IPS-15b (cell line): ENCODE measurements at regions not wholly inside any gene's neighbourhood (a gene's known extent, or its start where the extent isn't known, plus 50 kb on each side); places are given as distances from the start of the nearest gene placed in this dataset.
A peak's percentile ranks its signal among the peaks of the same experiment; 100 is the strongest.
"Not testable (repeated sequence)": the region's sequence is repeated elsewhere in the genome, so short reads cannot be mapped to it uniquely, and the experiment has no call there.

Source experiments
- H3K27me3 ChIP-seq: one replicate; pipeline ENCODE4 v1.6.1; 2013; ENCODE audit warnings: low read length; ENCODE audit not compliant: control insufficient read depth, insufficient read depth
- H3K36me3 ChIP-seq: one replicate; pipeline ENCODE4 v1.6.1; 2013; ENCODE audit warnings: low read length; ENCODE audit not compliant: control insufficient read depth, insufficient read depth
- H3K4me1 ChIP-seq: one replicate; pipeline ENCODE4 v1.6.1; 2013; ENCODE audit warnings: mild to moderate bottlenecking, low read length; ENCODE audit not compliant: control insufficient read depth, insufficient read depth
- H3K4me3 ChIP-seq: one replicate; pipeline ENCODE4 v1.5.1; 2013; ENCODE audit warnings: low read depth, low read length
- H3K9ac ChIP-seq: one replicate; pipeline ENCODE4 v1.6.1; 2013; ENCODE audit warnings: low read depth, mild to moderate bottlenecking, low read length
- H3K9me3 ChIP-seq: one replicate; pipeline ENCODE4 v1.6.1; 2013; ENCODE audit warnings: mild to moderate bottlenecking, low read length; ENCODE audit not compliant: control insufficient read depth, insufficient read depth

DNA sequence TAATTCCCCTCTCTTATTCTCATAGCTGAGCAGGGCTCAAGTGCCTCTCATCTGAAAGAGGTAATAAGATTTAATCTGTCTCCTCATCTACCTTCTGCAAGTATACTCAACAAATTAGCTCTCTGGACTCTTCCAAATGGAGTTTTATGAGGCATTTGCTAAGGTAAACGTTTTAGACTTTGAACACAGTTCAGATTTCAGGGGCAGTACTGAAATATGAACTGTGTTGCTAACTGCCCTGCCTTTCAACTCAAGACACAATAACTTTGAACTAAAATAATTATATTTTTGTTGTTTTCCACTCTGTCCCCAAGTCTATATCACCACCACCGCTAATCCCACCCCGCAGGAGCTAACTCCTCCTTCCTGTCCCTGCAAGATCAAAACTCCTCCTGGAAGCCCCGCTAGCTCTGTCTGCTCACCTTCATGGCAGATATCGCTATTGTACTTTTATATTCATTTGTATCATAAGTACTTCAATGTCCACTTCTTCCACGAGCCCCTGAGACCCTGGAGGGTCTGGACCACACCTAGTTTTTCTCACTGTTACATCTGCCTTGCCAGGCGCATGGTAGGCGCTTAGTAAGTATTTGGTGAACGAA is 90.7 kb upstream of the DRD5 start:
- not testable (repeated sequence) for H3K4me1 ChIP-seq, H3K9me3 ChIP-seq, H3K27me3 ChIP-seq, H3K36me3 ChIP-seq
- Histone ChIP-seq H3K4me3 (peak overlapping the region; percentile 67), H3K9ac (peak overlapping the region; percentile 47)

- Histone ChIP-seq H3K4me1 (peaks cover 4% of the 10 kb centered on the region), H3K9me3 (no peaks in the 10 kb centered on the region), H3K36me3 (no peaks in the 10 kb centered on the region), H3K27me3 (no peaks in the 10 kb centered on the region), H3K9ac (peak overlapping the region; percentile 47), H3K4me3 (peak overlapping the region; percentile 67)
Measured at GRCh38 chr4:9691238-9692065, 90.0 kb upstream of the DRD5 start.

GRCh38 chr4:9692791-9693491 is 88.5 kb upstream of the DRD5 start:
- not testable (repeated sequence) for H3K27me3 ChIP-seq

GRCh38 chr4:9694403-9694802 is 87.0 kb upstream of the DRD5 start:
- H3K4me1 ChIP-seq, H3K9ac ChIP-seq, H3K4me3 ChIP-seq, H3K36me3 ChIP-seq, H3K27me3 ChIP-seq, H3K9me3 ChIP-seq: not testable (repeated sequence)

More at GRCh38 chr4:9692791-9693491, 88.5 kb upstream of the DRD5 start:
- not testable (repeated sequence) for H3K4me1 ChIP-seq, H3K4me3 ChIP-seq, H3K9me3 ChIP-seq, H3K36me3 ChIP-seq, H3K9ac ChIP-seq

- not testable (repeated sequence) for H3K4me1 ChIP-seq, H3K36me3 ChIP-seq, H3K9me3 ChIP-seq, H3K9ac ChIP-seq, H3K27me3 ChIP-seq, H3K4me3 ChIP-seq
Measured at GRCh38 chr4:9695994-9696393, 85.4 kb upstream of the DRD5 start.

DNA sequence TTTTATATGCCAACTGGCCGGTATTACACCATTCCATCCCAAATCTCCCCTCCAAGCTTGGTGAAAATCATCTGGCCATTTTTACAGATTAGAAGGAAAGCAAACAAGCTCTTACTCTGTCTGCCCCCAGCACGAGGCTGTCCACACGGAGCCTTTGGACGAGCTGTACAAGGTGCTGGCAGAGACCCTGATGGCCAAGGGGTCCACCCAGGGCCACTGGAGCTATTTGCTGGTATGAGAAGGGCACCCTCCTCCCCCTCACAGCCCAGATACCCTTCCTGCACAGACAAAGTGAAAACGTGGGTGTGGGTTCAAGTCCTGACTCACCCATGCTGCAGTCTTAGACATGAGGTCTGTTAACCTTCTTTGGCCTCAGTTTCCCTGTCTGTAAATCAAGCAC is 84.9 kb upstream of the DRD5 start:
- H3K4me1 ChIP-seq, H3K9ac ChIP-seq: not testable (repeated sequence)

DNA sequence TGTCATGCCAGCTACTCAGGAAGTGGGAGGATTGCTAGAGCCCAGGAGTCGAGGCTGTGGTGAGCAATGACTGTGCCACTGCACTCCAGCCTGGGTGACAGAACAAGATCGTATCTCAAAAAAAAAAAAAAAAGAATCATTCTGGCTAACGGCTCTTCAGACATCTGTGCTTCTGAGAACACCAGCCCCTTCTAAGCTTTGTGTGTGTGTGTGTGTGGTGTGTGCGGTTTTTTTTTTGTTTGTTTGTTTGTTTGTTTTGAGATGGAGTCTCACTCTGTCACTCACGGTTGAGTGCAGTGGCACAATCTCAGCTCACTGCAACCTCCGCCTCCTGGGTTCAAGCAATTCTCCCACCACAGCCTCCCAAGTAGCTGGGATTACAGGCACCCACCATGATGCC is 79.4 kb upstream of the DRD5 start:
- not testable (repeated sequence) for H3K9me3 ChIP-seq, H3K27me3 ChIP-seq, H3K36me3 ChIP-seq, H3K4me3 ChIP-seq, H3K9ac ChIP-seq, H3K4me1 ChIP-seq

More for the DNA sequence above, 84.9 kb upstream of the DRD5 start:
- H3K27me3 ChIP-seq, H3K36me3 ChIP-seq, H3K4me3 ChIP-seq, H3K9me3 ChIP-seq: not testable (repeated sequence)

GRCh38 chr4:9702696-9703095 is 78.7 kb upstream of the DRD5 start:
- H3K4me3 ChIP-seq, H3K9me3 ChIP-seq, H3K27me3 ChIP-seq, H3K4me1 ChIP-seq, H3K36me3 ChIP-seq, H3K9ac ChIP-seq: not testable (repeated sequence)

GRCh38 chr4:9703391-9703790 is 78.0 kb upstream of the DRD5 start:
- Histone ChIP-seq H3K4me3 (no peak overlapping the region), H3K36me3 (no peaks in the 10 kb centered on the region), H3K9ac (no peak overlapping the region), H3K27me3 (no peaks in the 10 kb centered on the region), H3K4me1 (no peaks in the 10 kb centered on the region), H3K9me3 (no peaks in the 10 kb centered on the region)

DNA sequence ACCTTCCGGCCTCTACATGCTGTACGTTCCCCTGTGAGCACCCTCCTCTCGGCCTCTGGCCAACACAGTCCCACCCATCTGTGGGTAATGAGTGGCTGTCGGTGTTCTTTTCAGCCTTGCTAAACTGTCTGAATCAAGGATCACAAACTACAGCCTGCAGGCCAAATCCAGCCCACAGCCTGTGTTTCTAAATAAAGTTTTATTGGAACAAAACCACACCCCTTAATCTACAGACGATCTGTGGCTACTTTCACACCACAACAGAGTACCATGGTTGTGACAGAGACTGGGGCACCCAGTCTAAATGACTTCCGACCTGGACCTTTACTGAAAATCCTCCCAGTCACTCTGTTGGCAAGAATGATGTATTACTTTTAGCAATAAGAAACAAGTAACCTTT is 77.3 kb upstream of the DRD5 start:
- H3K4me1 ChIP-seq, H3K9me3 ChIP-seq, H3K36me3 ChIP-seq, H3K4me3 ChIP-seq, H3K9ac ChIP-seq, H3K27me3 ChIP-seq: not testable (repeated sequence)

DNA sequence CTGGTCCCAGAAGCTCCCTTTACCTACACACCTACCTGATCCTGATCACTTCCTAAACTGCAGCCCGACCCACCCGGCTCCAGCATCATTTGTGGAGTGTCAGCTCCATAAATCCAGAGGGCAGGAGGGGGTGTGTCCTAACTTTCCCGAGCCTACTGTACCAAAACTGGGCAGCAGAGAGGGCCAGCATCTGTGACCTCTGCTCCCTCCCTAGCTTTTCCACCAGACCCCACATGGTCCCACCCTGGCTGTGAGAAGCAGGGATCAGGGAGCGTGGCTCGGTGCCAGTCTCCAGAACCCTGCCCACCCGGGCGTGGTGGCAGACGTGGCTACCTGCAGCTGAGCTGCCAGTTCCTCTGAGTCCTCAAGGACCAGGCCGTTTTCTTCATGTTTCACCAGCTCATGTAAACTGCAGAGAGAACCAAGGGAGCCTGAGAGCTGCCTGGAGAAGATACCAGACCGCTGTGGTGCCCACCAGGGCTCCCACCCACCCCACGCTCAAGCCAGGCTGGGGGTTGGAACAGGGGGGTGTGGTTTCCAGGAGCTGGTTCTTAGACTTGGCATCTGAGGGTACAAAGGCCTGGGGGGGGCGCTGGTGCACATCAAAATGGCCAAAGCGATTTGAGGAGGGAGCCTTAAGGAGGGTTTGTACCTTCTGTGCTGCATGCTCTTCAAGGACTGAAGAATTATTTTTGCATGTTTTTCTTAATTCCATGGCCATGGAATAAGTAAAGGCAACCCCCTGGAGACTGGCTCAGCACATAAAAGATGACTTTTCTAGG is 76.7 kb upstream of the DRD5 start:
- Histone ChIP-seq H3K27me3 (no peaks in the 10 kb centered on the region), H3K9ac (no peak overlapping the region), H3K4me3 (no peak overlapping the region), H3K9me3 (no peaks in the 10 kb centered on the region), H3K36me3 (no peaks in the 10 kb centered on the region), H3K4me1 (no peaks in the 10 kb centered on the region)
